ENCODE measurements at regions not wholly inside any gene's neighbourhood (a gene's known extent, or its start where the extent isn't known, plus 50 kb on each side); places are given as distances from the start of the nearest gene placed in this dataset.

- TF ChIP-seq CTCF (IDR thresholded peaks at IDR 0.05) (no peak), POLR2A (IDR thresholded peaks at IDR 0.05) (no peak)
Measured at GRCh38 chr5:91255396-91256141, 127.5 kb downstream of the ARRDC3 start.
